HS-27A (cell line): ENCODE measurements at regions not wholly inside any gene's neighbourhood (a gene's known extent, or its start where the extent isn't known, plus 50 kb on each side); places are given as distances from the start of the nearest gene placed in this dataset.

Source experiments
- DNase-seq: peaks from one replicate; pipeline ENCODE4 v3.0.0-alpha.2; 2012; ENCODE audit warnings: low read depth, missing footprints

DNA sequence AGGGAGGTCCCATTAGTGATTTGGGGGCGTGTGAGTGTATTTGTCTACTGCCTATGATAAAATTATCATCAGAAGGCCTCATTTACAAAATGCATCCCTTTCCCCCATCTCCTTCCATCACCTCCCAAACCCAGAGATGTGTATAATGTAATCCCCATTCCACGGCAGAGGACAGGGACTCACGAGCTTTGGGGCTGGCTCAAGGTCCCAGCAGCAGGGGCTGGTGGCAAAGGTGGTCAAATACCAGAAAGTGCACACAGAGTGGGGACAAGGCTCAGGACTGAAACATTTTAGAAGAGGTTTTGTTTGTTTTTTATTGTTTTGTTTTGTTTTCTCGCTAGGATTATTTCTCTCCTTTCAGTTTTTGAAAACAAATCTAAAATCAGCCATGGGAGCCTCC lies 68.5 kb upstream of the TOP1 start:
- DNase-seq = no peak

DNA sequence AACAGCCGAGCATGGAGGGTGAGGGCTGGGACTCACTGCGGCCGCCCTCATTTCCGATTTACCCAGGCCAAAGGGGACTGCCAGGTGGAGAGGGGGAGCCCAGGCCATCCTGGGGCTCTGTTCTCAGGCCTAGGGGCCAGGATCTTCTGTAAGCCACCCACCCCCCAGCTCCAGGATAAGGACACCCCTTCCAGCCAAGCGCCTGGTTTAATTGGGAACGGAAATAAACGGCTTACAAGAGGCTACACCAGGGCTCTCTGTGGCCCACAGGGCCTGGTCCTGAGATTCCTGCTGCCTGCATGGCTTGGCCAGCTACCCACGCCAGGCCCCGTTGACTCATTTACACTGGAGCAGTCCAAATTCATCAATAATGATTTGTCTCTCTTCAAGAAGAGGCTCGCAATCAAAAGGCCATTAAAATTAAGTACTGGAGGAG lies 68.1 kb upstream of the TOP1 start:
- no peak for DNase-seq

DNA sequence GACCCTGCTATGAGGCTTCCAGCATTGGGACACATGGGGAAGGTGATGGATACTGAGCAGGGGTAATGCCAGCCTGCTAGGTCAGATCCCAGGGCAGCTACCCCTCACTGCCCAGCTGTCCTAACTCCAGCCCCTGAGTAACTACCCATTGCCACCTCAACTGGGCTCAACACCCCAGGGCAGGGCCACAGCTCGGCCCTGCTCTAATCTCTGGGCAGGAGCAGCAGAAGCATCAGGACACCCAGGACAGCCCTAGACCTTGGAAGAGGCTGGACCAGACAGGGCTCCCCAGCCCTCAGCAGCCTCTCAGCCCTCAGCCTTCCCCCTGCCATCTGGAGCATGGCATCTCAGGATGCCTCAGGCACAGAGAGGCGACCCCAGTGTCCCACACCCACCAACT lies 67.4 kb upstream of the TOP1 start:
- DNase-seq = no peak

DNA sequence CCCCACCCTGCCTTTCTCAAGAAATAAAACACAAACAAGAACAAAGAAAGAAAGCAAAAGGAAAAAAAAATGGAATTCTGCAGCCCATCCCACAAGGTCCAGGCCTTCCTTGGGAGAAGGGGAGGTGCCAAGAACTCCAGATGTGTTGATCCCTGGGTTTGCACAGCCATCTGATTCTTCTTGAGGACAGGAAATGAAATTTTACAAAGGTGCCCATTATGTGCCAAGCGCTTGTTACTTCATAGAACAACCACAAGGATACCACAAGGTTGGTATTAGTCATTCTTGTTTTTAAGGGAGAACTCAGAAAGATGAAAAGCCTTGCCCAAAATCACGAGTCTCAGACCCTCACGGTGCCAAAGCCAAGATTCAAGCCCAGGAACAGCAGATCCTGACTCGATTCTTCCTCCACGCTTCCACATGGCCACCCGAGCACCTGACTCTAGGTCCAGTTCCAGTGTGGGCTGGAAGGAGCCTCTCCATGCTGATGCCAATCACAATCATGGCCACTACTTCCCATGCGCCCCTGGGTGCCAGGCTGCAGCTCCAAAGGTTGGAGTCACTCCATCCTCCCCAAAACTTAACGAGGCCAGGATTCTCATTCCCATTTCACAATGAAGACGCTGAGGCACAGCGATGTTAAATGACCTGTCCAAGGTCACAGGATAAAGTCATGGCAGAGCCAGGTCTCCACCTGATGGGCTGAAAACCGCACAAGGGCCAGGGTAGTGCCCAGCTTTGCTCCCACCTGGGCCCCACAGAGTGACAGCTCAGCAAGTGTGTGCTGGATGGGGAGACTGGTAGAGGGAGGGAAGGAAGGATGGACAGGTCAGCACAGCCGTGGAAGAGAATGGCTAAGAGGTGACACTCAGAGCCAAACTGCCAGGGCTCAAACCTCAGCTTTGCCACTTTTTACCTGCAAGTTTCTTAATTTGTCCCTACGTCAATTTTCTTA lies 66.7 kb upstream of the TOP1 start:
- DNase-seq = no peak

DNA sequence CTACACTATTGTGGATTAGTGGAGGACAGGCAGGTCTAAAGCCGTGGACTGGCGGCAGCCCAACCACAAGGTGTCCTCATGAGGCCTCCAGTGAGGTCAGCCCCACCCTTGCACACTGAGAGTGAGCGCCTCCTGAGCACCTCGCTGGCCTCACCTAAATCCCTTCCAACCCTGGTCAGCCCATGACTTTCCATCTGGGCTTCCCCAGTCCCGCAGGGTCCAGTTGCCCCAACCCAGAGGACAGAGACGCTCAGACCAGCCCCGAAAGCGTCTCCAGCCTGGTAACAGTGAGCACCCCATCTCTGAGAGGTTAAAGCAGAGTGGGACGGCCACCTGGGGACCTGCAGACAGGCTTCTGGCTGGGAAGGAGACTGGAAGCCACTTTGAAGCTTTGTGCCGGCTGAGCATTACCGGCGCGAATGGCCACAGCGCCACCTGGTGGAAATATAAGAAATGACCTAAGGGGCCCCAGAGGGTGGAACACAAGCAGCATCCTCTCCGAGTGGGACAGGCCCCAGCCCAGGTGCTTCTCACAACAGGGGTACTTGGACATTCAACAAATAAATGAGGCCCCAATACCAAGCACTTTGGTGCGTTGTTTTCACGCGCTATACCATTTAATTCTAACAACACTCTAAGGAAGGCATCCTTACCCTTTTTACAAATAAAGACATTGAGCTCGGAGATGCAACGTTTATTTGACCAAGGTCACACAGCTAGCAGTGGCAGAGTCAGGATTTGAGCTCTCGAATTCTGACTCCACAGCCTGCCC lies 65.7 kb upstream of the TOP1 start:
- DNase-seq = peak; percentile 43

DNA sequence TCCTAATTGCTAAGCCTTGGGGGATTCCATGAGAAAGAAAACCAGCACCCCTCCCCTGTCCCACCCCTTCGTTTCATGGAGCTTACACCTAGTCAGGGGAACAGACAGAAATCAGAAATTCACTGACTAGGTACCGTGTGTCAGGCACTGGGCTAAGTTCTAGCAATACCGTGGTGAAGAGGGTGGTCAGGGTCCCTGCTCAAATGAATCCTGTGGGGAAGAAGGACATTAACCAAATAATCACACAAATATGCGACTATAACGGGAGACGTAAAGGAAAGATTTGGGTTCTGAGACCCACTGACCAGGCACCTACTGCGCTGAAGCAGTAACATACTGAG lies 65.1 kb upstream of the TOP1 start:
- DNase-seq = no peak

DNA sequence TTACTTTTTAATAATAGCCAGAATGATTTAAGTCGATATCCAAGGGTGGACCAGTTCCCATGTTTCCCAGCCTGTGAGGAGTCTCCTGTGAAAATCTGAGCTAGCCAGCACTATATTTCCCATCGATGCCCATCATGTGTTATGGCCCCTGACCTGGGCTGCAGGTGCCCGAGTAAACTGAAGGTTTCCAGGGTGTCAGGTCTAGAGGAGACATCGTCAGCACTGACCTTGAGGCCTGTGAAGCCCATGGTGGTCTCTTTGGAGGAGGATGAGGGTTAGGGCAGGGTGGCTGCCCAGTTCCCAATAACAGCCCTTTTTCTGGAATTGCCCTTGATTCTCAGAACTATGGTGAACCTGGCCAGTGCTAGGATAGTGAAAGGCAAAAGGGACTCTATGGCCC lies 63.0 kb upstream of the TOP1 start:
- no peak for DNase-seq

DNA sequence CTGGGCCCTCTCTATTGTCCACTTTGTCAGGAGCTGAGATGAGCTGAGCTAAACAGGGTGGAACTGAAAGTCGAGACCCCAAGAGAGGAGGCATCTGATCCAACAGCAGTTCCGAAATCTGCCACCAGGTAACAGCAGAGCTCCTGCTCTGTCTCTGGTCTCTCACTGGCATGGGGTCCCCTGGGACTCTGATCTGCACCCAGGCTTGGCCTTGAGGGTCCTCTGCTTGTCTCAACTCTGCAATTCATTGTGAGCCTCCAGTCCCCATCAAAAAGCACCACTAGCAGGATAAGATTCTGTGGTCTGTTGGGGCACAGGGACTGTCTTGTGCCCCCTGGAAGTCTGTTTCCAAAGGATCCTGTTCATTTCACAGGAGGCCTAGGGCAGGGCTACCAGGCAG lies 62.5 kb upstream of the TOP1 start:
- DNase-seq = no peak

DNA sequence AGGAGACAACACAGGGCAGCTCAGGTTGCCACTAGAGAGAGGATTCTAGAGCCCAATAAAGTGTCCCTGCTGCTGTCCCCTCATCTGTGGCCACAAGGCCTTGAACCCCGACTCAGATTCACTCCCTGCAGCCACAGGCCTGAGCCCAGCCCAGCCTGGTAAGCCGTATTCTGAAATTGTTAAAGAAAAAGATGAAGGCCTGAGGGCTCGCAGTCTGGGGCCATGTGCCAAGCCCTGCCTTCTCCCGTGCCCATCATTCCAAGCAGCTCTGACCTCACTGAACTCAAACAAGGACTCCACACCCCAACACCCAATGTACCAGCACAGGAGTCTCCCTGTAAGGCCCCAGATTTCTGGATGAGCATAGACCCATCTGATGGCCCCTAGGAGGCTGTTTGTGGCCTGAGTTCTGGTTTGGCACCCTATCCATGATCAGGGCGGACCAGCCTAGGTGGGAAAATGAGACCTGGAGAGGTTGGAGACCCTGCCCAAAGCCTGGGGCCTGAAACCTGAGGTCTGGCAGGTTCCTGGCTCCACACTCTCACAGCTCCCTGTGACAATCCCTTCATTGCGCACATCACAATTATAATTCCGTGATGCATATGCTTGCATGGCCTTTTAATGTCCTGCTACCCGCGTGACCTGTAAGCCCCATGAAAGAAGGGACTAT lies 62.0 kb upstream of the TOP1 start:
- DNase-seq = no peak

DNA sequence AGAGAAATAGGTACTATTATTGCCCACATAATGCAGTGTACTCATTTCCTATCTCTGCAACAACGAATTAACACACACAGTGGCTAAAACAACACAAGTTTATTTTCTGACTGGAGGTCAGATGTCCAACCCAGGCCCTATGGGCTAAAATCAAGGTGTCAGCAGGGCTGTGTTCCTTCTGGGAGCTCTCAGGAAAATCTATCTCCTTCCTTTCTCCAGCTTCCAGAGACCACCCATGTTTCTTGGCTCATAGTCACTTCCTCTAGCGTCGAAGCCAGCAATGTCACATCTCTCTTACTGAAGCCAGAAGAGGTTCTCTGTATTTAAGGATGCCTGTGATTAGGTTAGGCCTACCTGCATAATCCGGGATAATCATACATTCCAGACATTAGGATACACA lies 60.9 kb upstream of the TOP1 start:
- no peak for DNase-seq

DNA sequence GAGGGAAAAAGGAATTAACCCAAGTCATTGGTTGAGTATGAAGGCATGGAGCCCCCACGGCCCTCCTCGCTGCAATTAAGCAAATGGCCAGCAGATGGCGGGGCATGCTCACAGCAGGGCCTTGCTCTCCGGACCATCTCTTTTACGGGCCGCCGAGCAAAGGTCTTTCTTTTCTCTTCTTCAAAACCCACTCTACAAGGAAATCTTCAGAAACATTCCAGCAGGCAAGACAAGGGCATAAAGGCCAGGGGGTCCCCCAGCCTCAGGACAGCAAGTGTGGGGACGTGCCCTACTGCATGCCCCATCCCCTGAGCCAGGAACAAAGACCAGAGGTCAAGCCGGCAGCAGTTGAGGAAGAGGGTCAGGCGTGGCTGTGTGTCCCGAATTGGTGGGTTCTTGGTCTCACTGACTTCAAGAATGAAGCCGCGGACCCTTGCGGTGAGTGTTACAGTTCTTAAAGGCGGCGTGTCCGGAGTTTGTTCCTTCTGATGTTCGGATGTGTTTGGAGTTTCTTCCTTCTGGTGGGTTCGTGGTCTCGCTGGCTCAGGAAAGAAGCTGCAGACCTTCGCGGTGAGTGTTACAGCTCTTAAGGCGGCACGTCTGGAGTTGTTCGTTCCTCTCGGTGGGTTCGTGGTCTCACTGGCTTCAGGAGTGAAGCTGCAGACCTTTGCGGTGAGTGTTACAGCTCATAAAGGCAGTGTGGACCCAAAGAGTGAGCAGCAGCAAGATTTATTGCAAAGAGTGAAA lies 59.6 kb upstream of the TOP1 start:
- DNase-seq = peak; percentile 42

DNA sequence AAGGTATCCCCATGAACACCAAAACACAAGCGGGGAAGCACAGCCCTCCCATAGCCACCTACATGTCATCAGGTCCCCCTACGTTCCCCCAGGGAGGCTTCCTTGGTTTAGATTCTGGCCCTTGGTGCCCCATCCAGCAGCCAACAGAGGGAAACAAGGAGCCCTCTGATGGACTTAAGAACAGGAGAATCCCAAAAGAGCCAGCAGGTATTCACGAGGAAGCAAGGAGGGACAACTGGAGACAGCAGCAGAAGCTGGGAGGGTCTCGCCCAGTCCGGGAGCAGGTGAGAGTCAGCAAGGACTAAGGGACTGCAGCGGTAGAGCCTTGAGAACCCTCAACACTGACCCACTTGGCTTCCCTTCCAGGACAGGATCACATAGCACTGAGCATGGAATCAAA lies 58.4 kb upstream of the TOP1 start:
- DNase-seq = no peak

DNA sequence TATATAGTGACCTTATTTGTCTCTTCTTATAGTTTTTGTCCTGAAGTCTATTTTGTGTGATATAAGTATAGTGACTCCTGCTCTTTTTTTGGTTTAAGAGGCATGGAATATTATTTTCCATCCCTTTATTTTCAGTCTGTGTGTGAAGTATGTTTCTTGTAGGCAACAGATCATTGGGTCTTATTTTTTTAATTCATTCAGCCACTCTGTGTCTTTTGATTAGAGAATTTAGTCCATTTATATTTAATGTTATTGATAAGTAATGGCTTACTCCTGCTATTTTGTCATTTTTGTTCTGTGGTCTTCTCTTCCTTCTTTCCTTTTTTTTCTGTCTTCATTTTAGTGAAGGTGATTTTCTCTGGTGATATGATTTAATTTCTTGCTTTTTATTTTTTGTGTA lies 51.4 kb upstream of the TOP1 start:
- no peak for DNase-seq

DNA sequence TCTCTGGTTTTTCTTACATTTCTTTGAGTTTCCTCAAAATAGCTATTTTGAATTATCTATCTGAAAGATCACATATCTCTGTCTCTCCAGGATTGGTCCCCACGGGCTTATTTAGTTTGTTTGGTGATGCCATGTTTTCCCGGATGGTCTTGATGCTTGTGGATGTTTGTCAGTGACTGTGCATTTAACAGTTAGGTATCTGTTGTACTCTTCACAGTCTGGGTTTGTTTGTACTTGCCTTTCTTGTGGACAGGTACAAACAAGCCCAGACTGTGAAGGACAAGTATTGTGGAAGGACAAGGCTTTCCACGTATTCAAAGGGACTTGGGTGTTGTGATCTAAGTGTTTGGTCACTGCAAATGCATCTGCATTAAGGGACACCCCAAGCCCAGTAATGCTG lies 49.9 kb upstream of the TOP1 start:
- DNase-seq = no peak
